ENCODE measurements at regions not wholly inside any gene's neighbourhood (a gene's known extent, or its start where the extent isn't known, plus 50 kb on each side); places are given as distances from the start of the nearest gene placed in this dataset.

GRCh38 chr18:24853076-24853475 lies 392.6 kb downstream of the HRH4 start:
- TF ChIP-seq CTCF (IDR thresholded peaks at IDR 0.05) = no peak
- TF ChIP-seq POLR2AphosphoS5 (IDR thresholded peaks at IDR 0.05) = no peak
- no peak for TF ChIP-seq POLR2A (IDR thresholded peaks at IDR 0.05)

Measured in suprapubic skin (tissue), 4 donors.